ENCODE measurements at regions not wholly inside any gene's neighbourhood (a gene's known extent, or its start where the extent isn't known, plus 50 kb on each side); places are given as distances from the start of the nearest gene placed in this dataset.

DNA sequence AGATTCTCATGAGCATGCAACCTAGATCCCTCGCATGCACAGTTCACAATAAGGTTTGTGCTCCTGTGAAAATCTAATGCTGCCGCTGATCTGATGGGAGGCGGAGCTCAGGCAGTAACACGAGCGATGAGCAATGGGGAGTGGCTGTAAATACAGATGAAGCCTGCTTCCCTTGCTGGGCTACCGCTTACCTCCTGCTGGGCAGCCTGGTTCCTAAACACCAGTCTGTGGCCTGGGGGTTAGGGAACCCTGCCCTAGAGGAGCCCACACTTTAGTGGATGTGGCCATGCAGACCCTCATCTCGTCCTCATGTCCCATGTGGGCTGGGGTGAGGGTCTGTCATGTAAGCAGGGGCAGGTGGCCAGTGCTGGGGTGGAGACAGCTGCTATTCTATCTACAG lies 417.6 kb downstream of the GLRX3 start:
- Histone ChIP-seq H3K36me3 (replicated peaks; ENCODE audit: low read depth, low read length) (no peaks in the 10 kb centered on the region), H3K27ac (ENCODE audit: low read length) (no peak overlapping the region), H3K4me3 (ENCODE audit: low read length) (no peak overlapping the region), H3K79me2 (ENCODE audit: low read length) (no peaks in the 10 kb centered on the region), H3K4me1 (ENCODE audit: low read length) (no peaks in the 10 kb centered on the region), H3K9ac (ENCODE audit: low read length) (no peak overlapping the region), H4K20me1 (ENCODE audit: insufficient read depth, low read length) (no peaks in the 10 kb centered on the region), H3K9me3 (ENCODE audit: insufficient read depth, low read length) (no peaks in the 10 kb centered on the region), H2AFZ (ENCODE audit: low read depth, low read length) (no peak overlapping the region), H3K4me2 (ENCODE audit: low read length) (no peak overlapping the region), H3K27me3 (ENCODE audit: low read depth, low read length) (no peaks in the 10 kb centered on the region)
- TF ChIP-seq EZH2phosphoT487 (IDR thresholded peaks at IDR 0.05; ENCODE audit: low read depth), result no peak
- TF ChIP-seq, protein P1, sequence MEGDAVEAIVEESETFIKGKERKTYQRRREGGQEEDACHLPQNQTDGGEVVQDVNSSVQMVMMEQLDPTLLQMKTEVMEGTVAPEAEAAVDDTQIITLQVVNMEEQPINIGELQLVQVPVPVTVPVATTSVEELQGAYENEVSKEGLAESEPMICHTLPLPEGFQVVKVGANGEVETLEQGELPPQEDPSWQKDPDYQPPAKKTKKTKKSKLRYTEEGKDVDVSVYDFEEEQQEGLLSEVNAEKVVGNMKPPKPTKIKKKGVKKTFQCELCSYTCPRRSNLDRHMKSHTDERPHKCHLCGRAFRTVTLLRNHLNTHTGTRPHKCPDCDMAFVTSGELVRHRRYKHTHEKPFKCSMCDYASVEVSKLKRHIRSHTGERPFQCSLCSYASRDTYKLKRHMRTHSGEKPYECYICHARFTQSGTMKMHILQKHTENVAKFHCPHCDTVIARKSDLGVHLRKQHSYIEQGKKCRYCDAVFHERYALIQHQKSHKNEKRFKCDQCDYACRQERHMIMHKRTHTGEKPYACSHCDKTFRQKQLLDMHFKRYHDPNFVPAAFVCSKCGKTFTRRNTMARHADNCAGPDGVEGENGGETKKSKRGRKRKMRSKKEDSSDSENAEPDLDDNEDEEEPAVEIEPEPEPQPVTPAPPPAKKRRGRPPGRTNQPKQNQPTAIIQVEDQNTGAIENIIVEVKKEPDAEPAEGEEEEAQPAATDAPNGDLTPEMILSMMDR (IDR thresholded peaks at IDR 0.05; ENCODE audit: low read depth, low read length), result no peak

DNA sequence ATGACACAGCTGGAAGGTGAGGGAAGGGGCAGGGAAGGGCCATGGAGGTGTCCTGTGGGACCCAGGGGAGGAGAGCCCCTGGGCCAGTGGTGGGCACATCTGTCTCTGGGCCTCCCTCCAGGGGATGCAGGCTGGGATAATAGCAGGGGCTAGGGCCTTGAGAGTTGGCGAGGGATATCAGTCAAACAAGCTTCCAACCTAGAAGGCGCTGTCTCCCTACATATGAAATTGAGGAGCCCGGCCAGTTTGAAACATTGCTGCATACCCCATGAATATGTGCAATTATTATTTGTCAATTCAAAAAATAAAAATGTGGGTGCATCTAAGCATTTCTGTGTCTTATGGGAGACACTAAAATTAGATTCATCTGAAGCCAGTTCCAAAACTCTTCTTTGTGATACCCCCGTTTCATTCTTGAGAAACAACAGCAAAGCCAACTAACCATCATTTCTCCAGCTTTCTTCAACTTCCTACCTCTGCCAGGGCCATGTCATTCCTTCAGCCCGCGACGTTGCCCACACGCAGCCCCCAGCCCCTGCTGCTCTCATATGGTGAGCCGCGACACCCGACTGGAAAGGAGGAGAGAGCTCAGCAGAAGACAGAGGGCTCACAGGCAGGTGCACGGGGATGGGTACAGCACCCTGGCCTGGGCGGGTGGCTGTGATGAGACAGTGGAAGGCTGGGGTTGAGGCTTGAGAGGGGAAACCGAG lies 418.7 kb downstream of the GLRX3 start:
- no peaks in the 10 kb centered on the region for H3K9me3 ChIP-seq (ENCODE audit: insufficient read depth, low read length)
- H3K4me2 ChIP-seq (ENCODE audit: low read length), result no peak overlapping the region

DNA sequence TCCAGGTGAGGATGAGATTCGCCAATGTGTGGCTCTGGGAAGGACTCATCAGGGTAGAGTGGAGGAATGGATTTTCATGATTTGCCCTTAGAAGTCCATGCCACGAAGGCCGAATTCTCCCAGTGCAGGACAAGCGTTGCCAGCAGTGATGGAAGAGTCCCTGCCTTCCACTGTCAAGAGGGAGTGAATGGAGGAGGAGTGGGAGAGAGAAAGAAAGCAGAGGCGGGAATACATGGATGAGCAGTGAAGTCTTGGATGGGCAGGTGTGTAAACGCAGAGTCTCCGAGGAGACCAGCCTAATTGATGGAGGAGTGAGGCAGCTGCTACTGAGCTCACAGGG lies 419.2 kb downstream of the GLRX3 start:
- H3K27me3 ChIP-seq (ENCODE audit: low read depth, low read length), result no peaks in the 10 kb centered on the region
- no peak overlapping the region for H3K9ac ChIP-seq (ENCODE audit: low read length)
- H3K4me2 ChIP-seq (ENCODE audit: low read length), result no peak overlapping the region
- no peak overlapping the region for H3K27ac ChIP-seq (ENCODE audit: low read length)
- no peaks in the 10 kb centered on the region for H3K79me2 ChIP-seq (ENCODE audit: low read length)
- H3K36me3 ChIP-seq (replicated peaks; ENCODE audit: low read depth, low read length), result no peaks in the 10 kb centered on the region
- no peak overlapping the region for H3K4me3 ChIP-seq (ENCODE audit: low read length)
- no peak overlapping the region for H2AFZ ChIP-seq (ENCODE audit: low read depth, low read length)
- TF ChIP-seq, protein P1 (IDR thresholded peaks at IDR 0.05; ENCODE audit: low read depth, low read length), result no peak
- no peak for TF ChIP-seq EZH2phosphoT487 (IDR thresholded peaks at IDR 0.05; ENCODE audit: low read depth)
- H3K4me1 ChIP-seq (ENCODE audit: low read length), result no peaks in the 10 kb centered on the region
- no peaks in the 10 kb centered on the region for H4K20me1 ChIP-seq (ENCODE audit: insufficient read depth, low read length)
- no peaks in the 10 kb centered on the region for H3K9me3 ChIP-seq (ENCODE audit: insufficient read depth, low read length)

More for the DNA sequence above, 418.7 kb downstream of the GLRX3 start:
- TF ChIP-seq, protein P1 (IDR thresholded peaks at IDR 0.05; ENCODE audit: low read depth, low read length), result no peak
- no peak for TF ChIP-seq EZH2phosphoT487 (IDR thresholded peaks at IDR 0.05; ENCODE audit: low read depth)
- H2AFZ ChIP-seq (ENCODE audit: low read depth, low read length), result no peak overlapping the region
- H3K9ac ChIP-seq (ENCODE audit: low read length), result no peak overlapping the region
- H3K4me1 ChIP-seq (ENCODE audit: low read length), result no peaks in the 10 kb centered on the region
- no peak overlapping the region for H3K27ac ChIP-seq (ENCODE audit: low read length)
- H3K4me3 ChIP-seq (ENCODE audit: low read length), result no peak overlapping the region
- no peaks in the 10 kb centered on the region for H3K27me3 ChIP-seq (ENCODE audit: low read depth, low read length)
- no peaks in the 10 kb centered on the region for H3K79me2 ChIP-seq (ENCODE audit: low read length)
- H3K36me3 ChIP-seq (replicated peaks; ENCODE audit: low read depth, low read length), result no peaks in the 10 kb centered on the region
- no peaks in the 10 kb centered on the region for H4K20me1 ChIP-seq (ENCODE audit: insufficient read depth, low read length)

DNA sequence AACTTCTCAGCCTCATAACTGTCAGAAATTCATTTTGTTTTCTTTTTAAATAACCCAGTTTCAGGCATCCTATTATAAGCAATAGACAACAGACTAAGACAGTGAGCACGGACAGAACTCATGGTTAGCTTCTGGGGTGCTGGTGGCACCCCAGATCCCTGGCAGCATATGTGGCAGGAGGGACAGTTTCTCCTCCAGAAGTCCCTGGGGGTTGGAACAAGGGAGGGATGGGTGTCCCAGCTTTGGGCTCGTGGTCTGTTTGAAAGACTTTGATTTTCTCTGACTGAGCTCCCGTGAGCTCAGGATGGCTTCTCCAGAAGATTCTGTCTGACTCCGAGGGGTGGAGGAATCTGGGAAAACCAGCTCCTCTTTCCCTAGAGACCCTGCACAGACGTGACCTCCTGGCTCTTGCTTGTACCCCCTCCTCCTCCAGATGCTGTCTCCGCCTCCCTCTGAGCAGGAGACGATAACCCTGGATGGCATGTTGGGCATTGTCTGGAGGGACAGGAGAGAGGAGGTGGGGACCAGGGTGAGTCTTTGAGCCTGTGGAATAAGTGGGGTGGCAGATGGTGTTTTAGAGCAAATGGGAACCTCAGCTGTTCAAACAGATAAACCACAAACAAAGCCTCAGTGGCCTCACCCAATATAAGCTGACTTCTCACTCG lies 421.1 kb downstream of the GLRX3 start:
- no peaks in the 10 kb centered on the region for H3K4me1 ChIP-seq (ENCODE audit: low read length)
- H3K4me2 ChIP-seq (ENCODE audit: low read length), result no peak overlapping the region
- no peak overlapping the region for H2AFZ ChIP-seq (ENCODE audit: low read depth, low read length)
- H3K36me3 ChIP-seq (replicated peaks; ENCODE audit: low read depth, low read length), result no peaks in the 10 kb centered on the region
- H3K27ac ChIP-seq (ENCODE audit: low read length), result no peak overlapping the region
- H3K4me3 ChIP-seq (ENCODE audit: low read length), result no peak overlapping the region
- no peak for TF ChIP-seq EZH2phosphoT487 (IDR thresholded peaks at IDR 0.05; ENCODE audit: low read depth)
- TF ChIP-seq, protein P1 (IDR thresholded peaks at IDR 0.05; ENCODE audit: low read depth, low read length), result no peak
- H3K9me3 ChIP-seq (ENCODE audit: insufficient read depth, low read length), result no peaks in the 10 kb centered on the region
- H4K20me1 ChIP-seq (ENCODE audit: insufficient read depth, low read length), result no peaks in the 10 kb centered on the region
- no peaks in the 10 kb centered on the region for H3K27me3 ChIP-seq (ENCODE audit: low read depth, low read length)
- no peak overlapping the region for H3K9ac ChIP-seq (ENCODE audit: low read length)
- H3K79me2 ChIP-seq (ENCODE audit: low read length), result no peaks in the 10 kb centered on the region

All from OCI-LY3 (cell line).